ENCODE measurements at regions not wholly inside any gene's neighbourhood (a gene's known extent, or its start where the extent isn't known, plus 50 kb on each side); places are given as distances from the start of the nearest gene placed in this dataset.

DNA sequence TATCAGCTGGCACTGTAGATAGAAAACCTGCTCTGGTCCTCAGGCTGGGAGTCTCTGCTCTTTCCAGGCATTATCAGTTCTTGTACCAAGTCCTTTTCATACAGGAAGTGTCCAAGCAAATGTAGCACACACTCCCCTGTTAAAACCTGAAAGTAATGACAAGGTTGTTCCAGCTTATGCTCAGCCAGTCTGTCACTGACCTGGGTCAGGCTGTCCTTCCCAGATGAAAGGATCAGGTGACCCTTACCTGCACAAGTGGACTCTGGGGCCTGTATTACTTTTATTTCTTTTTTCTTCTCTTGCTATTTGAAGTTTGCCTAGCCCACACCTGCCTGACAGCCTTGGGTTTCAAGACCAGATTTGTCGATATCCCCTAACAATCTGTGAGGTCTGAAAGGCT is 156.3 kb upstream of the SESN3 start:
- no peak overlapping the region for H3K27ac Mint-ChIP-seq (ENCODE audit: unreplicated experiment)
- H3K36me3 Mint-ChIP-seq (ENCODE audit: low read depth) = peaks cover 2% of the 10 kb centered on the region
- no peaks in the 10 kb centered on the region for H3K9me3 Mint-ChIP-seq
- DNase-seq (ENCODE audit: low read depth, low spot score) = no peak
- H3K4me1 Mint-ChIP-seq = peaks cover 5% of the 10 kb centered on the region
- no peaks in the 10 kb centered on the region for H3K27me3 Mint-ChIP-seq (ENCODE audit: low read depth)
- TF ChIP-seq, protein P1, sequence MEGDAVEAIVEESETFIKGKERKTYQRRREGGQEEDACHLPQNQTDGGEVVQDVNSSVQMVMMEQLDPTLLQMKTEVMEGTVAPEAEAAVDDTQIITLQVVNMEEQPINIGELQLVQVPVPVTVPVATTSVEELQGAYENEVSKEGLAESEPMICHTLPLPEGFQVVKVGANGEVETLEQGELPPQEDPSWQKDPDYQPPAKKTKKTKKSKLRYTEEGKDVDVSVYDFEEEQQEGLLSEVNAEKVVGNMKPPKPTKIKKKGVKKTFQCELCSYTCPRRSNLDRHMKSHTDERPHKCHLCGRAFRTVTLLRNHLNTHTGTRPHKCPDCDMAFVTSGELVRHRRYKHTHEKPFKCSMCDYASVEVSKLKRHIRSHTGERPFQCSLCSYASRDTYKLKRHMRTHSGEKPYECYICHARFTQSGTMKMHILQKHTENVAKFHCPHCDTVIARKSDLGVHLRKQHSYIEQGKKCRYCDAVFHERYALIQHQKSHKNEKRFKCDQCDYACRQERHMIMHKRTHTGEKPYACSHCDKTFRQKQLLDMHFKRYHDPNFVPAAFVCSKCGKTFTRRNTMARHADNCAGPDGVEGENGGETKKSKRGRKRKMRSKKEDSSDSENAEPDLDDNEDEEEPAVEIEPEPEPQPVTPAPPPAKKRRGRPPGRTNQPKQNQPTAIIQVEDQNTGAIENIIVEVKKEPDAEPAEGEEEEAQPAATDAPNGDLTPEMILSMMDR (conservative IDR thresholded peaks at IDR 0.05) = no peak
- no peak overlapping the region for H3K4me3 Mint-ChIP-seq

DNA sequence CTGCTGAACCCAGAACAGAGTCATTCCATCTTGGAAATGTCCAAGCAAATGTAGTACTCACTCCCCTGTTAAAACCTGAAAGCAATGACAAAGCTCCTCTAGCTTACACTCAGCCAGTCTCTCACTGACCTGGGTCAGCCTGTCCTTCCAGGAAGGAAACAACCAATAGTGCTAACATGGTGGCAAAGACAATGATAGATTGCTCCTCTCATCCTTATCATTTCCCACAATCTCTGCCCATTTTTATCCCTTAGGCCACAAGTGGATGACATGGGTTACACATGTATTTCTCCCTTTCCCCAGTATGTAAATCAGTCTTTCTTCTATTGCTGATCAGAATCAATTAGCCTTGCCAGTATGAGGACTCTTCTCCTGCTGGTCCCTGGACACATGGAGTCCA is 154.6 kb upstream of the SESN3 start:
- Mint-ChIP-seq H3K27ac (ENCODE audit: unreplicated experiment) (no peak overlapping the region), H3K36me3 (ENCODE audit: low read depth) (no peaks in the 10 kb centered on the region), H3K4me3 (no peak overlapping the region), H3K27me3 (ENCODE audit: low read depth) (no peaks in the 10 kb centered on the region), H3K4me1 (peaks cover 5% of the 10 kb centered on the region), H3K9me3 (no peaks in the 10 kb centered on the region)
- TF ChIP-seq, protein P1 (conservative IDR thresholded peaks at IDR 0.05) = no peak
- no peak for DNase-seq (ENCODE audit: low read depth, low spot score)

DNA sequence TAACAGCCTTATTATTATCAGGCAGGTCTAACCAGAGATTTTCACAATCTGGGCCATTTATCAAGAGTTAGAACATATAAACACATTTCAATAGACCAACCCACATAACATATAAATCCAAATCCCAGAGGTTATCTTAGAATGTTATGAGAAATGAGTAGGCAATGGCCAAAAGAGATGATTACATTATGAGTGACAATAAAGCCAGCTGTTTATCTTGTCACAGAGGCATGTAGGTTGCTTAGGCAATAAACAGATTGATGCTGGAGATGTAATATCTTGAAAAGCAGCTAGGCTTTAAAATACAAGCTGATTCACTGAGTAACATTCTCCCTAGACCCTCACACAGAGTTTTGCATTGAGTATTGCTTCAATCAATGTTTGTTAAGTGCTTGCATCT is 148.5 kb upstream of the SESN3 start:
- Mint-ChIP-seq H3K27me3 (ENCODE audit: low read depth) (no peaks in the 10 kb centered on the region), H3K27ac (ENCODE audit: unreplicated experiment) (no peak overlapping the region), H3K4me1 (peaks cover 6% of the 10 kb centered on the region), H3K9me3 (peaks cover 3% of the 10 kb centered on the region), H3K36me3 (ENCODE audit: low read depth) (no peaks in the 10 kb centered on the region), H3K4me3 (no peak overlapping the region)
- DNase-seq (ENCODE audit: low read depth, low spot score) = no peak
- TF ChIP-seq, protein P1 (conservative IDR thresholded peaks at IDR 0.05) = no peak

DNA sequence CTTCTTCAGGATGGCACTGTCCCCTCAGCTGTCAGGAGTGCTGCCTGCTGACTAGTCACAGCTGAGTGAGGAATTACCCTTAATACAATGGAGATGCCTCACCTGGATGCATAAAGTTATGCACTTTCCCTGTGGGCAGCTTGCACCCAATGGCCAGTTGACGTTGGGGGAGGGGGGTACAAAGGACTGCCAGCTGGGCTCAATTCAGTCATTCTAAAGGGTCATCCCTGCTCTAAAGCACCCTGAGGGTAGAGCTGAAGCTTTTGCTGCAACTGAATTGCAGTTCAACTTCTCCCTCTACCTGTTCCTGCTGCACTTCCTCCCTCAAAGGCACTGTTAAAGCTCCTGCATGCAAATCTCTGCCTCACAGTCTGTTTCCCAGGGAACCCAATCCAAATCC is 147.8 kb upstream of the SESN3 start:
- no peak overlapping the region for H3K4me3 Mint-ChIP-seq
- TF ChIP-seq, protein P1 (conservative IDR thresholded peaks at IDR 0.05) = no peak
- no peak for DNase-seq (ENCODE audit: low read depth, low spot score)
- H3K9me3 Mint-ChIP-seq = peaks cover 3% of the 10 kb centered on the region
- peaks cover 6% of the 10 kb centered on the region for H3K4me1 Mint-ChIP-seq
- no peak overlapping the region for H3K27ac Mint-ChIP-seq (ENCODE audit: unreplicated experiment)
- no peaks in the 10 kb centered on the region for H3K27me3 Mint-ChIP-seq (ENCODE audit: low read depth)
- no peaks in the 10 kb centered on the region for H3K36me3 Mint-ChIP-seq (ENCODE audit: low read depth)

DNA sequence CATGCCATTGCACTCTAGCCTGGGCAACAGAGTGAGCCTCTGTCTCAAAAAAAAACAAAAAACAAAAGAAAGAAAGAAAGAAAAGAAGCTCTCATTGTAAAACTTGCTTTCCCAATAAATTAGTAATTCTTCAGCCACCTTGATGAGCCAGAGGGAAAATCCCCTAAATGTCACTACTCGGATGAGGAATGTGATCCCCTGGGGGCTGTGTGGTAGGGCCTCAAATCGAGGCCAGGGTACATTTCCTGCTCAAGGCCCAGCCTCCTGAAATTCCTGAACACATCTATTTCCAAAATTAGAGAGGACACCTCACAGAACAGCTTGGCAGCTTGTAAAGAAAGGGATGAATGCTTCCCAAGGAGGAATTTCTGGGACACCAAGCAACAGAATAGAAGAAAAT is 147.1 kb upstream of the SESN3 start:
- Mint-ChIP-seq H3K4me3 (no peak overlapping the region), H3K36me3 (ENCODE audit: low read depth) (no peaks in the 10 kb centered on the region), H3K27me3 (ENCODE audit: low read depth) (no peaks in the 10 kb centered on the region), H3K27ac (ENCODE audit: unreplicated experiment) (no peak overlapping the region), H3K4me1 (peaks cover 6% of the 10 kb centered on the region), H3K9me3 (peaks cover 3% of the 10 kb centered on the region)
- TF ChIP-seq, protein P1 (conservative IDR thresholded peaks at IDR 0.05) = no peak
- DNase-seq (ENCODE audit: low read depth, low spot score) = no peak

DNA sequence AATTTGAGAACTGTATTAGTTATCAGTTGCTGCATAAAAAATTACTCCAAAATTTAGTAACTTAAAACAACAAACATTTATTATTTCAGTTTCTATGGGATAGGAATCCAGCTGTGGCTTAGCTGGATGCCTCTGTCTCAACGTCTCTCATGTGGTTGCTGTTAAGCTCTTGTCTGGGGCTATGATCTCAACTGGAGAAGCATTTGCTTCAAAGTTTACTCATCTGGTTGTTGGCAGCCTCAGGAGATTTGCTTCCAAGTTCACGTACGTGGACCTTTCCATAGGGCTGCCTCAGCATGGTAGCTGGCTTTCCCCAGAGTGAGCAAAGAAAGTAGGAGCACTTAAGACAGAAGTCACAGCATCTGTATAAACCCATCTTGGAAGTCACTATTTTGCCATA is 144.9 kb upstream of the SESN3 start:
- Mint-ChIP-seq H3K9me3 (peaks cover 3% of the 10 kb centered on the region), H3K36me3 (ENCODE audit: low read depth) (no peaks in the 10 kb centered on the region), H3K4me1 (peaks cover 6% of the 10 kb centered on the region), H3K4me3 (no peak overlapping the region), H3K27me3 (ENCODE audit: low read depth) (no peaks in the 10 kb centered on the region), H3K27ac (ENCODE audit: unreplicated experiment) (no peak overlapping the region)
- TF ChIP-seq, protein P1 (conservative IDR thresholded peaks at IDR 0.05) = no peak
- no peak for DNase-seq (ENCODE audit: low read depth, low spot score)
